ENCODE measurements at regions not wholly inside any gene's neighbourhood (a gene's known extent, or its start where the extent isn't known, plus 50 kb on each side); places are given as distances from the start of the nearest gene placed in this dataset.

DNA sequence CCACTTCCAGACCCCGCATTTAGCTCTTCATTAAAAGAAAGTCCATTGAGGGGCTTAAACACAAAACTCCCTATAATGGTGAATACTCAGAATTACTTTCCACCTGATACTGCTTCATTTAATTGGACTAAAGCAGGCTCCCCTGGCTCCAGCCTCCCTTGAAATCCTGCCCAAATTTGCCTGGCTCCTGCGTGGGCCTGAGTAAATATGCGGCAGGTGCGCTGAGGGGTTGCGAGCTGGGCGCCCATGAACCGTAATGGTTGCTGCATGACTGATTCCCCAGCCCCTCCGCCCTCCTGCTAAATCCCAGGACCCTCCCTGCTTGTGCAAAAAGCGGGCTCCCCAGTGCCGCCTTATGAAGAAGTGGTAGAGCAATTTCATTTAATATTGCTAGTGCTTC, 639.7 kb downstream of the BNC2 start:
- Histone ChIP-seq H3K18ac (ENCODE audit: insufficient read length, low read depth, low read length) (no peak overlapping the region), H3K14ac (ENCODE audit: insufficient read depth, low read length) (no peak overlapping the region), H3K23ac (ENCODE audit: insufficient read length, low read depth, low read length) (no peak overlapping the region), H3K79me1 (ENCODE audit: insufficient read depth, low read depth, low read length, poor library complexity, severe bottlenecking) (no peaks in the 10 kb centered on the region), H3K4me1 (ENCODE audit: insufficient read depth, low read length) (no peaks in the 10 kb centered on the region), H3K9ac (ENCODE audit: extremely low read depth, insufficient read length, low read length) (no peak overlapping the region), H4K20me1 (ENCODE audit: control insufficient read depth, insufficient read depth, insufficient read length) (no peaks in the 10 kb centered on the region), H2BK15ac (ENCODE audit: low read depth, low read length) (no peak overlapping the region), H2AFZ (ENCODE audit: low read length) (no peak overlapping the region), H2BK5ac (ENCODE audit: insufficient read length, low read length) (no peak overlapping the region), H3K4me2 (ENCODE audit: insufficient read depth, insufficient read length, low read length) (no peak overlapping the region), H4K5ac (ENCODE audit: insufficient read length, low read depth, low read length) (no peak overlapping the region), H3K4ac (ENCODE audit: low read depth, low read length) (no peak overlapping the region), H2BK20ac (ENCODE audit: low read depth, low read length, poor library complexity, severe bottlenecking) (no peak overlapping the region), H3T11ph (ENCODE audit: low read length) (no peak overlapping the region), H2BK120ac (ENCODE audit: low read depth, low read length, poor library complexity, severe bottlenecking) (no peak overlapping the region), H3K27ac (ENCODE audit: insufficient read length, low read depth, low read length) (no peak overlapping the region), H2AK5ac (ENCODE audit: insufficient read length, low read length) (no peak overlapping the region), H3K27me3 (ENCODE audit: insufficient read depth, low read length) (no peaks in the 10 kb centered on the region), H4K91ac (ENCODE audit: insufficient read length, low read depth, low read length) (no peak overlapping the region), H4K8ac (replicated peaks; ENCODE audit: insufficient read length, low read depth, low read length) (no peak overlapping the region), H3K23me2 (ENCODE audit: insufficient read length, low read depth, low read length, poor library complexity, severe bottlenecking) (no peaks in the 10 kb centered on the region), H3K56ac (ENCODE audit: insufficient read length, low read depth, low read length) (no peak overlapping the region), H3K9me3 (ENCODE audit: control insufficient read depth, low read depth, low read length) (no peaks in the 10 kb centered on the region), H3K79me2 (ENCODE audit: insufficient read depth, low read length) (peaks cover 2% of the 10 kb centered on the region; the same call in 1 of the 2 replicates), H2BK12ac (ENCODE audit: insufficient read length, low read depth, low read length) (no peak overlapping the region)
- TF ChIP-seq, protein P1, sequence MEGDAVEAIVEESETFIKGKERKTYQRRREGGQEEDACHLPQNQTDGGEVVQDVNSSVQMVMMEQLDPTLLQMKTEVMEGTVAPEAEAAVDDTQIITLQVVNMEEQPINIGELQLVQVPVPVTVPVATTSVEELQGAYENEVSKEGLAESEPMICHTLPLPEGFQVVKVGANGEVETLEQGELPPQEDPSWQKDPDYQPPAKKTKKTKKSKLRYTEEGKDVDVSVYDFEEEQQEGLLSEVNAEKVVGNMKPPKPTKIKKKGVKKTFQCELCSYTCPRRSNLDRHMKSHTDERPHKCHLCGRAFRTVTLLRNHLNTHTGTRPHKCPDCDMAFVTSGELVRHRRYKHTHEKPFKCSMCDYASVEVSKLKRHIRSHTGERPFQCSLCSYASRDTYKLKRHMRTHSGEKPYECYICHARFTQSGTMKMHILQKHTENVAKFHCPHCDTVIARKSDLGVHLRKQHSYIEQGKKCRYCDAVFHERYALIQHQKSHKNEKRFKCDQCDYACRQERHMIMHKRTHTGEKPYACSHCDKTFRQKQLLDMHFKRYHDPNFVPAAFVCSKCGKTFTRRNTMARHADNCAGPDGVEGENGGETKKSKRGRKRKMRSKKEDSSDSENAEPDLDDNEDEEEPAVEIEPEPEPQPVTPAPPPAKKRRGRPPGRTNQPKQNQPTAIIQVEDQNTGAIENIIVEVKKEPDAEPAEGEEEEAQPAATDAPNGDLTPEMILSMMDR (conservative IDR thresholded peaks at IDR 0.05), result no peak
- Mint-ChIP-seq H3K9me3 (no peaks in the 10 kb centered on the region), H3K27me3 (ENCODE audit: low read depth) (no peaks in the 10 kb centered on the region), H3K27ac (no peak overlapping the region; a peak in 1 of 7 replicates), H3K36me3 (ENCODE audit: insufficient read depth in 1 of 3, low read depth in 3 of 3) (peaks cover 0 to 2% (median 0%) of the 10 kb centered on the region in 3 experiments; a peak in 1 of 7 replicates), H3K4me3 (no peak overlapping the region), H3K4me1 (no peaks in the 10 kb centered on the region)
- WGBS (ENCODE audit: extremely low coverage, insufficient read length, low lambda C conversion rate), result no CpG with 5 or more reads among the region's 10 CpGs
- no peak for DNase-seq
